Activated CD4-positive, alpha-beta T cell treated with anti-CD3 and anti-CD28 coated beads, Interleukin-2, Interleukin-4, amounts not matched to agents 100 ng/mL and 50 ng/mL, durations not matched to agents 16 hours and 8 hours (primary cell): ENCODE measurements at regions not wholly inside any gene's neighbourhood (a gene's known extent, or its start where the extent isn't known, plus 50 kb on each side); places are given as distances from the start of the nearest gene placed in this dataset.
"Not testable (repeated sequence)": the region's sequence is repeated elsewhere in the genome, so short reads cannot be mapped to it uniquely, and the experiment has no call there.

ENCODE experiments used
- DNase-seq: peaks from one replicate; pipeline ENCODE4 v3.0.0-alpha.2; 2020; ENCODE audit warnings: low spot score

DNA sequence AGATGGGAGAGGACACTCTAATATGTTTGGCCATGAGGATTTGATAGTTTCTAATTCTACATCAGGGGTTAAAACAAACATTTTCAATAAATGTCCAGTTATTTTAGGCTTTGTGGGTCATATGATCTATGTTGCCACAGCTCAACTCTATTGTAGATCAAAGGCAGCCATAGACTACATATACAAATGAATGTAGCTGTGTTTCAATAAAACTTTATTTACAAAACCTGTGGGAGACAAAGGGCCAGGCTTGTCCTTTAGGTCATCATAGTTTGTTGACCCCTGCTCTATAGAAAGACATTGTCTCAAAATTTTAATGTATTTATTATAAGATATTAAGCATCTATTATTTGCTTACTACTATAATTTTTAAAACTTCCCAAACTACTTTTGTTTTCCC is 325.4 kb upstream of the MEF2C start:
- DNase-seq = no peak

DNA sequence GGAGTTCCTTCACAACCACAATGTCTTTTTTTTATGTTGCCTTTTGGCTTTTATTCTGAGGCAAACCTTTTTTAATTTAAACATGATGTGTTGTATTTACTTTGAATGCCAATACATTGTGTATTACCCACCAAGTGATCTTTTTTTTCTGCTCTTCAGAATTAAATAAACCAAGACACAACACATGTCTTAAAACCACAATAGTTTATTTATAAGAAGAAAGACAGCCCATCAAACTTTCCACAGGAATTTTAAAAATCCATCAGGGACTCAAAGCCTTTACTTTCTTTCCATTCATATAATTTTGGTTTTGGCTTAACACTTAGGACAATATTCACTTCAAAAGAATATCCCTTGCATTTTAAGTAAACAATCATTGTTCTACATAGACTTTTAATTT is 321.8 kb upstream of the MEF2C start:
- no peak for DNase-seq

DNA sequence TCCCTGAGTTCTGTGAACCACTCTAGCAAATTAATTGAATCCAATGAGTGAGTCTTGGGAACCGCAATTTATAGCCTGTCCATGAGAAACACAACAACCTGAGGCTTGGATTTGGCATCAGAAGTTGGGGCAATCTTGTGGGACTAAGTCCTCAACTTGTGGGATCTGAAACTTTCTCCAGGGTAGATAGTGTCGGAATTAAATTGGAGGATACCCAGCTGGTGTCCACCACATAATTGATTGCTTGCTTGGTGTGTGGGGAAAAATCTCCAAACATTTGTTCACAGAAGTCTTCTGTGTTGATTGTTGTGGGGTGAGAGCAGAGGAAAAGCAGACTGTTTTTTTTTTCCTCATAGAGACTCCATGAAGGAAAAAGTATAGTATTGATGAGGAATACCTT is 320.6 kb upstream of the MEF2C start:
- DNase-seq = no peak

DNA sequence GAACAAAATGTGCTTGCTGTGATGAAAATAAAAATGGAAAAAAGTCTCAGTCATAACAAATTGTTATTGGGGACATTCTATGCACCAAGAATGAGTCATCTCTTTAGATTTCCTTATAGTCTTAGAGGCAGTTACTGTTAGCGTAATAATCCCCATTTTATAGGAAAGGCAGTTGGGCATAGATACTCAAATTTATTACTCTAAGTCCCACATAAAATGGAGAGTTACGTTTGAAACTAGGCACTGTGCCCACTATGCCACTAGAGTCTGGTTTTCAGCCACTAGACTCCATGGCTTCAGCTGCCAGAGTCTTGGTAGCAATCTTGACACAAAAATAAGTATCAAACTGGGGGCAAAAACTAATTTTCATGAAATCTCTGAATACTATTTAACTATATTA is 317.9 kb upstream of the MEF2C start:
- DNase-seq = no peak

DNA sequence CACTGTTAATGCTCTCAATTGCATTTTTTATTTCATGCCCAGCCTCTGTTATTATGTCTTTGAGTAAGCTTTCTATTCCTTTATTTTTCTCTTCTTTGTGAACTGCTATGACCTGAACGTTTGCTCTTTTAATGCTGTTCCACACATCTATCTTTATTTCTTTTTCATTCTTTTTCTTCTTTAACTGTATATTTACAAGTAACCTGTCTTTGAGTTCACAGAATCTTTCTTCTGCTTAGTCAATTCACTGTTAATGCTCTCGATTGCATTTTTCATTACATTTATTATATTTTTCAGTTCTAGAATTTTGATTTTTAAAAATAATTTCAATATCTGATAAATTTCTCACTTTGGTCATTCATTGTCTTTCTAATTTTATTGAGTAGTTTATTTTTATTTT is 316.3 kb upstream of the MEF2C start:
- DNase-seq = no peak

DNA sequence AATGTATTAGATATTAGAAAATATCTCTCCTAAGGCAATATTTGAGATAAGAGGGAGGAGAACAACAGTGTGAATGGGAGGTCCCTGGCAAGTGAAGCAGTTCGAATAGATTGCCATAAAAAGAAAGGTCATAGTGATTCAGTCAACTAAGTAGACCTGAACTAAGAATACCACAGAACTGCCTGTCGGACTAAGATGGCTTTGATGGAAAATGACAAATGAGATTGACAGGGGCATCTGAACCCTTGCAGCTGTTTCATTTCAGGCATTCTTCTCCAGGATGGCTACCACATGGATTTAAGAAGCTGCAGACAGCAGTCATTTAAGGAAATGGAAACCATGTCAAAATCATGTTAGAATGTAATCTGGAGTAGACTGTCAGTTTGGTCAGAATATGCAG is 308.4 kb upstream of the MEF2C start:
- no peak for DNase-seq

DNA sequence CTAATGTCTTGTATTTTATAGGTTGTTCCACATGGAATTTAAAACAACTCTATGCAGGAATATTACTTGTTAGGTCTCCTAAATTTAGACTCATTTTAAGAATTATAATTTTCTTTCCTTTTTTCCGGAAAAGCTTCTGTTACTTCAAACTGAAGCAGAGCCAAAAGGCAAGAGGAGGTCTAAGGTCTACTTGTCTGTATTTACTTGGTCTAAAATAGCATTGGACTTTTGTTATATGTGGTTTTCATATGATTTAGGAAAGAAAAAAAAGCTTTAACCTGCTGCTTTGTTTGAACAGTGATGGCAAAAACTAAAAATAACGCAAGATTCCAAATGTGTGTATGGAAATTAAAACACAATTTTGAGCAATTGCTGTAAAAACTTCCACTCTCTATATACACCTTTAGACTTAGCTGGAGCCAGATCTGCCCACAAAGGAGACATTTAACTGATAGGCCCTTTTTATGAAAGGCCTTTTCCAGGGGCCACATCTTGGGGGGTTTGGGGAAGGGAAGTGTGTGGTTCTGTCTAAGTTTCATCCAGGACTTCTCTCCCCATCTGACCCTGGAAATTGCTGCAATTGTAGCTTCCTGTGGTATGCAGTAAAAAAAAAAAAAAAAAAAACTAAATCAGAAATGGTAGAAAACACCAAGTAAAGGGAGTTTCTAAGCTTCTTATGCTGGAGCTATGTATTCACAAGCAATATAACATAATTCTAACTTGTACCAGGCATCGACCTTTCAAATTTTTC is 307.7 kb upstream of the MEF2C start:
- no peak for DNase-seq

DNA sequence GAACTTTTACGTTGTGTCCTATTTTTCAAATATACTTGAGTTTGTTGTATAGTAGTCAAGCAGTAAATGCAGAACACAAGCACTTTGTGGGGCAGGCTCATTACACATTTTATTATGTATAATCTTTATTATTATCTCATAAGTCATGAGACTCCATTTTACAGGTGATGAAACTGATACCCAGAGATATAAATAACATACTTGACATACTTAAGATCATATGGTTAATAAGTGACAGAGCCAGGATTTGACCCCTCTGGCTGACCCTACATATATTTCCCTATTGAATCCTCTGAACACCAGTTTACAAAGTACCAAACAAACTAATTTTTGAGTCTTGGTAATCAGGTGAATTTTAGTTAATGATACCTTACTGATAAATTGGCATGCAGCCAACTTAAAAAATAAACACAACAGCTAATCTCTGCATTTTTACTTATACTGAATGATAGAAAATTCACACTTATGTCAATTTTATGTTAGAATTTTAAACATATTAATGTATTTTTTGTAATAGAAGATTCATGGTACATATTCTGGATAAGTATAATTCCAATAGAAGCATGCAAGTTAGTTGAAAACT is 305.0 kb upstream of the MEF2C start:
- DNase-seq = no peak

DNA sequence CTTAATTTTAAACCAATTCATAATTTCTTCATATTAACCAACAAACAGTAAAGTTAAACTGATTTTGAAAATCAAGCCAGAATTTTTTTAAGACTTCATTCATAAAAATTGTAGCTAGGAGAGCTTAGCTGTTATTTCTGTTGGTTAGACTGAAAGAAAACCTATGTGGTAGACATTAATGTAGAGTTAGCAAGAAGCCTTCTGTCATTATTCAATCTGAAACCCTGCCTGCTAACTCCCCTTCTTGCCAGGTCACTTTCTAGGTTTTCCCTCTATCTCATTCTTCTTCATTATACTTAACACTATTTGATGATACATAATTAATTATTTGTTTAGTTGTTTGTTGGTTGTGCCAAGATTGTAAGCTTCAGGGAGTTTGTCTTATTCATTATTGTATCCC is 304.3 kb upstream of the MEF2C start:
- DNase-seq = no peak

DNA sequence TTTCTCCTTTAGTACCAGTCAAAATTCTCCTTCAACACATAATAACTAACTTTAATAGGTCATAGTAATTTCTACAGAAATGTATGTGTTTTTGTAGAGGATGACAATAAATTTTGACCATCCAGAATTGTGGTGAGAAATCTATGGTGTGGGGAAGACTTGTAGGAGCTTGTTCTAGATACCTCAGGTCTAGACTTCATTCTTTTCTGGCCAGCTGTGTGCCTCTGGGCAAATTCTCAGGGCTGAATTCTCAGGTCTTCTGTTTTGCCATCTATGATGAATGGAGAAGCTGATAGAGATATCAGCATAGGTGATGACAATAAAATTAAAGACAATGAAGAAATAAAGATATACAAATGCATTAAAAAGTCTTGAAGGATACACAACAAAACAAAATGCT is 298.6 kb upstream of the MEF2C start:
- DNase-seq = no peak

DNA sequence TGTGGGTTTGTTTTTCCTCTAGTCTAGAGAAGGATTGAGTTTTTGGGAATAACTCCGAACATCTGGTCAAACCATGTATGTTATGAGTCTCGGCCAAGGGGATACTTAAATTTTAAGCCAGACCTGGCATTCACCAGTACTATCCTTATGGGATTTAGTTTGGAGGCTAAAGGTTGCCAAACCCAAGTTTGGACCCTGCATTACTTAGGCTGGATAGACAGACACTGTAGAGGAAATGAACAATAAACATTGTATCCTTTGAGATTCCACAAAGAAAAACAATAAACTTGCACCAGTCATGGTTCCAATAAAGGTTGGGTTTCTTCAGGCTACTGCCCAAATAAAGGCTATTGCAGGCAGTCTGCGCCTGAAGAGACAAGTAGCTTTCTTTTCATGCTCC is 296.7 kb upstream of the MEF2C start:
- DNase-seq = no peak

DNA sequence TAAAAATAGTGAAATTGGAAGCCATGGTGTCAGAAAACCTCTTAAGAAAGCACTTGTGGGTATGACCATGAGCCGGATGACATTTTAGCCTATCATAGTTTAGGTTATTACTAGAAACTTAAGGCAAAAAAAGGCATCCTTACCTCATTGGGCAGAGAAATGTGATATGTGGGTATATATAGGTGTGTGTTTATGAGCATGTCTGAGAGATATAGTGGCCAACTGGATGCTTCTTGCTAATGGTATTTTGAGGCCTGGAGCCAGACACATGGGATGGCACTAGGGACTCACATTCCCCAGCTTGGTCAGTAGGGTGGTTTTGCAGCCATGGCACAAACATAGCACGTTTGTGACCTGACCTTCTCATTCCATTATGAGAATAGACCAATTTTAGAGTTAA is 295.6 kb upstream of the MEF2C start:
- no peak for DNase-seq

DNA sequence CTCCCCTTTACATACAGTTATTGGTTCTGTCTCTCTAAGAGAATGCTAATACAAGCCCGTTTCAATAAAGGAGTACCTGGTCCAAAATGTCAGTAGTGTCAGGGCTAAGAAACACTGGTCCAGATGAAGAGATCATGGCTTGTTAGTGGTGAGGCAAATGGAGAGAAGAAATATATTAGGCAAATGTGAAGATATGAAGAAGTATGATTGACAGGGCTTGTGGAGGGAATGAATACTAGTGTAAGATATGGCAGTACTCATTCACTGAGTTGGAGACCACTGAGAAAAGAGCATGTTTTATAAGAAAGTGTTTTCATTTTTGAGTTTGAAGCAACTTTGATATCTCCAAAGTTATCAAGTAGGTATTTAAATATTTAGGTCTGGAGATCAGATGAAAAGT is 290.5 kb upstream of the MEF2C start:
- DNase-seq = no peak

DNA sequence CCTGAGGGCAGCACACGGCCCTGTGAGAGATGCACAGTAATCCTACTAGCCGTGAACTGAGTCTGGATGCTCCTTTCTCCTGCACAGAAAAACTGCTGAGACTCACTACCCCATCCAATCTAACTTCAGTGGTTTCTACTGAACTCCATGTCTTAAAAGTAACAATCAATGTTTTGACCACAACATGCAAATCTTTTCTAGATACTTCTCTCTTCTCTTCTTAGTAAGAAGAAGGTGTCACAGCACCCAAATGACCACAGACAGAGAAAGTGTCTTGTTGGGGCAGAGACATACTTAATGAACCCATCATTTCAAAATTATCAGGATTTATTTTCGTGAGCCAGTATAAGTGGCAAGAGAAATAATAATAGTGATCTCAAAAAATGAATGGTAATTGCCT is 285.8 kb upstream of the MEF2C start:
- no peak for DNase-seq

DNA sequence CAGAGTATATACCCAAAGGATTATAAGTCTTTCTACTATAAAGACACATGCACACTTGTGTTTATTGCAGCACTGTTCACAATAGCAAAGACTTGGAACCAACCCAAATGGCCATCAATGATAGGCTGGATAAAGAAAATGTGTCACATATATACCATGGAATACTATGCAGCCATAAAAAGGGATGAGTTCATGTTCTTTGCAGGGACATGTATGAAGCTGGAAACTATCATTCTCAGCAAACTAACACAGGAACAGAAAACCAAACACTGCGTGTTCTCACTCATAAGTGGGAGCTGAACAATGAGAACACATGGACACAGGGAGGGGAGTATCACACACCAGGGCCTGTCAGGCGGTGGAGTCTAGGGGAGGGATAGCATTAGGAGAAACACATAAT is 281.7 kb upstream of the MEF2C start:
- not testable (repeated sequence) for DNase-seq

DNA sequence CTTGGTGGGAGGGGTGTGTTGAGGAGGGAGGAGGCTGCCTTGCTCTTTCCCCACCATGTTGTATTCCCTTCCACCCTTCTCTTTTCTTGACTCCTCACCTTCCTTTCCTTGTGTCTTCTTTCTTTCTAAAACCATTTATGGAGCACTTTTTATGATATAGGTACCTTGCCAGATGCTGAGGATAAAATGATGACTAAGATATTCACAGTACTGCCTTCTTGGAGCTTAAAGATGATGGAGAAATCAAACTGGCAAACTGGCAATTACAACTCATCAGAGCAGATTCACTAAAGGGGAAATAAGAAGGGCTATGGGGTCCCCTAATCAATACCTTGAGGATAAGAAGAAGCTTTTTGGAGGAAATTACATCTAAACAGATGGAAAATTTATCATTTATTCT is 273.2 kb upstream of the MEF2C start:
- no peak for DNase-seq

DNA sequence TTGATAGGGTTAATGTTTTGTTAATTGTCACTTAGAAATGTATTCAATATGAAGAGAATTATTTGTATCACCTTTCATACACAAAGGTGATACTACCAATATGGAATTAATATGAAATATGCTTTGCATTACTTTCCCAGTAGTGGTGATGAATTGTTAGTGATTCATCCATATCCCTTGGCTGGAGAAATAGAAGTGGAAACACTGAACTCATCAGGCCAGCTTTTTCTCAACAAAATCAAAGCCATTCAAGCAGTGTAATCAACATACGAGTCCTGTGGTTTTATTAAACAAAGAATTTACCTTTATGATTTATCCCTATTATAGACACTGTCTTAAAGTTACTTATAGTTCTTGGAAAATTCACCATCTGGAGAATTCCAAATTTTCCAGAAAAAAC is 264.0 kb upstream of the MEF2C start:
- no peak for DNase-seq

DNA sequence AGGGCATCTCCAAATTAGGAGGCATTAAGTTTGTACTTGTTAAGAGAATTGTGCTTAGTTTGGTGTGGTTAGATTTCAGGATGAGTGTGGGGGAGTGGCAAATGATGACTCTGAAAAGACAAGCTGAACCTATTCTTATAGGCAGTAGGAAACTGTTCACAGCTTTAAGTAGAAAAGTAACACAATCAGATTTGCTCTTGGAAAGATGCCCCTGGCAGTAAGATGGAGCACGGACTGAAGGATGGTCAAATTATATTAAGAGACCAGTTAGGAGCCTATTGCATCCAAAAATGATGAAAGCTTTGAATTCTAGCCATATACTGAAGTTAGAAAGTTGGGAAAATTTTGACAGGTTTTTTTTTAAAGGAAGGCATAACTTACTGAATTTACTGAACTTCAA is 254.2 kb upstream of the MEF2C start:
- no peak for DNase-seq

DNA sequence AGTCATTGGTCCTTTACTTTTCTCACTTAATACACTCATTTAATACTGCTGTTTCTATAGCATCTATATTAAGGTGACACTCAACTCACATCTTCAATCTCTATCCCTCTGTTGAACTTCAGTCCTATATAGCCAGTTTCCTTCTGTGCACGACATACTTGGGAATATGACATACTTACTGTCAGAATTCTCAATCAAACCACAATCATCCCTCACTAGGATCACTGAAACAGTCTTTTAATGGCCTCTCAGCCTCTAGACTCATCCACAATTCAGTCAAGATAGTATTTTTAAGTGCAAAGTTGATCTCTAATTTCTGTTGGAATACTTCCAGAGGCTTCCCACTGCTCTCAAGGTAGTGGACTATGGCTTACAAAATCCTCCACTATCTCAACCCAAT is 251.0 kb upstream of the MEF2C start:
- DNase-seq = no peak

DNA sequence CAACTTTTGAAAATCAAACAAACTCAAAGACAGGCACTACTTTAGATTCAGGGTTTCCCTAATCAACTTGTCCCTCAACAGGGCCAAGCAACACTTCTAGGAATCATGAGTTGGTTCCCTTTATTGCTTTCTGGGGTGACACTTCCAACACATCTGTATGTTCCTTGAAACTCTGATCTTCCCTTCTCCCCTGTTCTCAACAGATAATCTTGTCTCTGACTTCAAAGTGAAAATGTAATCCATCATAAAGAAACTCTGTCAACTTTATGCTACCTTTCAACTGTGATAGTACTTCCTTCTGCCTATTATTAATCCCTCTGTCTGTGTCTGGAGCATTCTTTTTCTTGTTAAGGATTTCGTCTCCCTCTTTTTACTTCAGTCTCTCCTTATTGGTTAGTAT is 250.1 kb upstream of the MEF2C start:
- no peak for DNase-seq

DNA sequence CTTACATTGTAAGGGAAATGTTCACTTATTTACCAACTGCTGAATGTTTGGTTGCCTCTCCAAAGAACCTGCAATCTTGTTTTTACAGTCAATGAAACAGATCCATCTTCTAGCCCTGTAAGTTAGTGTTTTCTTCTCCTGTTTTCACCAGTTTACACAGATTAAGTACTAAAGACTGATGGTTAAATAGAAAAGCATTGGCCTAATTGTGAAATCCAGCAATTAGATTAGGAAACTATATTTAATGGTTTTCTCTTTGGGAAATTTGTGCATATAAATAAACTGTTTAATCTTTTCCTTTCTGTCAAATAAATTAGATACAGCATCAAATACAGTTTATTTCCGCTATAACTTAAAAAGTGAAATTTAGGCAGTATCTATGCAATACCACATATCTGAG is 247.9 kb upstream of the MEF2C start:
- DNase-seq = no peak

DNA sequence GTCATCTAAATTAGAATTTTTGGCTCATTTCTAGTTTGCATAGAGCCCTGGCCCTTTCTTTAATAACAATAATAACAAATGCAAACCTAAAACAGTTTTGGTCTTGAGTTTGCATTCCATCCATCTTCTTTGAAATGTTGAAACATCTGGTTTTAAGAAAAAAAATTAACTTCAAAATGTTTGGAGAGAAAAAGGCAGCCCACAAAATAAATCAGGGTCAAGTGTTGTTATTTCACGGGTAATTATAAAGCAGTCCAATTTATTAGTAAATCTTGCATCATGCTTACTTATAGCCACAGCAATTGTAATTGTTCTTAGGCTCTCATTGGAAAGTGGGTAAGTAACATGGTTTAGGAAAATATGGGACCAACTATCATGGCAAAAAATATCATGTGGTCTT is 247.0 kb upstream of the MEF2C start:
- DNase-seq = no peak

DNA sequence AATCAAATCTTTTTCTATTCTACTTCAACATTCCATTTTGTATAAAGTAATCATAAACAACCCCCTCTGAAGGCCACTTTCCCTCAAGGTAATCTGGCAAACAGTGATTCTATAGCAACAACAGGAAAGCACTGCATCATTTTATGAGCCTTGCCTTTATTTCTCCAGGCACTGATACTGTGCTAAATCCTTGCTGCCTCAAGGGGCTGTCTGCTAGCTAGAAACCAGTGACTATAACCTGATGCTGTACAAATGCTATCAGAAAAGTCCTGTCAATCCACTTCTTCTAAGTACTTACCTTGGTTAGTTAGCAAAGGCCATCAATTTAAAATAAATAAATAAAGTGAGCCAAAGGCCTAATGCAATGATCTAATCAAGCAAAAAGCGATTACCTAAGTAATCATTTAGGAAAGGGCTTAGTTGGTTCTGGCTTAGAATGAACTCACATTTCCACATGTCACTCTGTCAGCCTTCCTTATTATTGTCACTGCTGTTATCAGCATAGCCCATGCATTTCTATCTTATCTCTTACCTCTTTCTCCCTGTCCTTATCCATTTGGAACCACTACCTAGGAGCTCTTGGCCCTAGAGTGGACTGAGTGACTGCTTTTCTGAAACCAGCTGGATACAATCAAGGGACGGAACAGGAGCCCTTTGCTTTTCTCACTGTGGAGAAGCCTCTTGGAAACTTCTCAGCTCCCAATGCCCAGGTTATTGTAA is 246.1 kb upstream of the MEF2C start:
- no peak for DNase-seq

DNA sequence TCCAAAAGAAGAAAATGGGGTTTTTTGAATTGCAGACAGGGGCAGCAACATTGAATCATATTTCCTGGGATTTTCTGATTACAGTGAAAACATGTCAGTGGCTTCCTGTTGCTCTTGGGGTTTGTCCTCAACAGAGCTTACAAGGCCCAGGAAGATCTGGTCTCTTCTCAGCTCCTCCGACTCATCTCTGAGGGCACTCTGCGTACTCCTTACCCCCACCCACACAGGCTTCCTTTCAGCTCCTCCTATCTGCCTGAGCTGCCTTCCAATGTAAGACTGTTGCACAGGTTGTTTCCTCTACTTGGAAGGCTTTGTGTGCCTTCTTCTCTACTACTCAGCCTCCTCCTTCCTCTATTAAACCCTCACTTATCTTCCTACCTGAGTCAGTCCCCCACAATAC is 245.1 kb upstream of the MEF2C start:
- no peak for DNase-seq
